ENCODE measurements at regions not wholly inside any gene's neighbourhood (a gene's known extent, or its start where the extent isn't known, plus 50 kb on each side); places are given as distances from the start of the nearest gene placed in this dataset.
A peak's percentile ranks its signal among the peaks of the same experiment; 100 is the strongest.

- no peak overlapping the region for H3K4me3 ChIP-seq
- no peaks in the 10 kb centered on the region for H3K9me3 ChIP-seq (replicated peaks; ENCODE audit: control insufficient read depth, insufficient read depth, low read depth, low read length)
- H3K9me1 ChIP-seq (ENCODE audit: control insufficient read depth, insufficient read depth, low read length), result no peaks in the 10 kb centered on the region
- FAIRE-seq (no peak), DNase-seq (ENCODE audit: extremely low read depth in 1 of 4, low spot score in 3 of 4) (no peak), ATAC-seq (no peak)
- no peak overlapping the region for H3K27ac ChIP-seq (ENCODE audit: extremely low read depth, low read depth, low read length)
- H3K9ac ChIP-seq (ENCODE audit: insufficient read depth in 1 of 2, low read depth in 2 of 2, low read length in 2 of 2), result no peak overlapping the region
- no peak overlapping the region for H2AFZ ChIP-seq (ENCODE audit: low read depth, low read length)
- H4K20me1 ChIP-seq (replicated peaks; ENCODE audit: control insufficient read depth, insufficient read depth, low read length), result no peaks in the 10 kb centered on the region
- BruUV-seq (replicated peaks), result no TSS peak
- H3K79me2 ChIP-seq (ENCODE audit: control insufficient read depth, insufficient read depth, low read length), result no peaks in the 10 kb centered on the region
- no peak overlapping the region for H3K4me2 ChIP-seq (ENCODE audit: insufficient read depth, low read length)
- CTCF ChIA-PET (ENCODE audit: low intra/inter-chr PET ratio), result no interaction called here
- no peaks in the 10 kb centered on the region for H3K36me3 ChIP-seq (ENCODE audit: control insufficient read depth, insufficient read depth, low read length)
- peaks cover 0 to 8% of the 10 kb centered on the region in 2 experiments; a peak in 1 of 5 replicates for H3K27me3 ChIP-seq (ENCODE audit: control insufficient read depth in 2 of 2, insufficient read depth in 2 of 2, low read length in 2 of 2)
- intact Hi-C loops (cut with micrococcal nuclease) (no loop called here), in situ Hi-C loops (cut with MboI) (no loop called here)
- TF ChIP-seq ZNF12 (CRISPR knock-in tag; IDR thresholded peaks at IDR 0.05) (no peak), GABPA (tag; conservative IDR thresholded peaks at IDR 0.05; ENCODE audit: low read depth) (peak; percentile 50)
- H3K4me1 ChIP-seq (replicated peaks in 1 of 2; ENCODE audit: control insufficient read depth in 2 of 2, insufficient read depth in 2 of 2, low read length in 2 of 2), result no peaks in the 10 kb centered on the region
- POLR2A ChIA-PET, result no interaction called here
- WGBS (ENCODE audit: insufficient coverage, low coverage, missing lambda C conversion rate), result 2% methylated on average over 5 of the region's 5 CpGs
Measured at GRCh38 chr12:115074617-115075016, 390.6 kb upstream of the TBX3 start.

- no peak for TF ChIP-seq MECOM (CRISPR knock-in tag; IDR thresholded peaks at IDR 0.05)
- no peak overlapping the region for H3K27ac ChIP-seq (ENCODE audit: extremely low read depth, low read depth, low read length)
- WGBS (ENCODE audit: insufficient coverage, low coverage, missing lambda C conversion rate), result 0% methylated on average over 10 of the region's 10 CpGs
- POLR2A ChIA-PET, result no interaction called here
- H3K9me1 ChIP-seq (ENCODE audit: control insufficient read depth, insufficient read depth, low read length), result no peaks in the 10 kb centered on the region
- H3K9me3 ChIP-seq (replicated peaks; ENCODE audit: control insufficient read depth, insufficient read depth, low read depth, low read length), result no peaks in the 10 kb centered on the region
- no peaks in the 10 kb centered on the region for H3K79me2 ChIP-seq (ENCODE audit: control insufficient read depth, insufficient read depth, low read length)
- in situ Hi-C loops (cut with MboI), result no loop called here
- no peak for FAIRE-seq
- BruUV-seq (replicated peaks), result no TSS peak
- H3K27me3 ChIP-seq (ENCODE audit: control insufficient read depth in 2 of 2, insufficient read depth in 2 of 2, low read length in 2 of 2), result 0 out of 5 replicates have a peak, but pooled peaks cover 0 to 3% of the 10 kb centered on the region in 2 experiments
- no peaks in the 10 kb centered on the region for H4K20me1 ChIP-seq (replicated peaks; ENCODE audit: control insufficient read depth, insufficient read depth, low read length)
- no peak for DNase-seq (ENCODE audit: extremely low read depth in 1 of 4, low spot score in 3 of 4)
- CTCF ChIA-PET (ENCODE audit: low intra/inter-chr PET ratio), result no interaction called here
- no peaks in the 10 kb centered on the region for H3K36me3 ChIP-seq (ENCODE audit: control insufficient read depth, insufficient read depth, low read length)
- intact Hi-C loops (cut with micrococcal nuclease), result no loop called here
- no peak overlapping the region for H3K9ac ChIP-seq (ENCODE audit: insufficient read depth in 1 of 2, low read depth in 2 of 2, low read length in 2 of 2)
- H3K4me1 ChIP-seq (replicated peaks in 1 of 2; ENCODE audit: control insufficient read depth in 2 of 2, insufficient read depth in 2 of 2, low read length in 2 of 2), result no peaks in the 10 kb centered on the region
- H3K4me2 ChIP-seq (ENCODE audit: insufficient read depth, low read length), result no peak overlapping the region
- no peak overlapping the region for H2AFZ ChIP-seq (ENCODE audit: low read depth, low read length)
- H3K4me3 ChIP-seq, result no peak overlapping the region
- ATAC-seq, result no peak
Measured at GRCh38 chr12:115072712-115073111, 388.7 kb upstream of the TBX3 start.

Data from K562 (cell line).